Coronary artery (tissue), 2 donors: ENCODE measurements at regions not wholly inside any gene's neighbourhood (a gene's known extent, or its start where the extent isn't known, plus 50 kb on each side); places are given as distances from the start of the nearest gene placed in this dataset.

Experiments
- DNase-seq: peaks from one replicate; pipeline ENCODE4 v3.0.0-alpha.2; 2017; ENCODE audit warnings: low spot score
- H3K27ac ChIP-seq, 2 donors: fragments of 200-600 bp; sonication (generic); one replicate each; pipeline ENCODE4 v1.5.1; 2016 to 2019
- H3K4me3 ChIP-seq: fragments of 200-600 bp; sonication (generic); 2 replicates; pipeline ENCODE4 v1.5.1; 2016; ENCODE audit warnings: mild to moderate bottlenecking, moderate library complexity
- TF ChIP-seq, protein P1 (sequence below): fragments of 200-600 bp; sonication (generic); IDR thresholded peaks from one replicate; pipeline ENCODE4 v1.5.1; 2019; ENCODE audit warnings: antibody characterized with exemption

DNA sequence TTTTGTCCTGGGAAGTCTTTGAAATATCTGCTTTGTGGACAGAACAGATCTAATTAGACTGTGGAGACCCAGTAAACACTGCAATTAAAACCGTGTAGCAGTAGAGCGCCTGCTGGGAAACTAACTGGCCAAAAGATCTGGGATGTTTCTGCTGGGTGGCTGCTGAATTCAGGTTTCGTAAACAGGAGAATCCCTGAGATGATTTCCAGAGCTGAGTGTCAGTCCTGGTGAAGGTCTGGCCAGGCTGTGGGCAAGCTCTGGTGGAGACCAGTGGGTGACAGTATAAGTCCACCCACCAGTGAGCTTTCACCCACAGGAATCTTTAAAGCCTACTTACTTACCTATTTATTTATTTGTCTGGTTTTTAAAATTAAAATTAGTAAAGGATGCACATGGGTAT lies 257.2 kb downstream of the IRF8 start:
- TF ChIP-seq, protein P1, sequence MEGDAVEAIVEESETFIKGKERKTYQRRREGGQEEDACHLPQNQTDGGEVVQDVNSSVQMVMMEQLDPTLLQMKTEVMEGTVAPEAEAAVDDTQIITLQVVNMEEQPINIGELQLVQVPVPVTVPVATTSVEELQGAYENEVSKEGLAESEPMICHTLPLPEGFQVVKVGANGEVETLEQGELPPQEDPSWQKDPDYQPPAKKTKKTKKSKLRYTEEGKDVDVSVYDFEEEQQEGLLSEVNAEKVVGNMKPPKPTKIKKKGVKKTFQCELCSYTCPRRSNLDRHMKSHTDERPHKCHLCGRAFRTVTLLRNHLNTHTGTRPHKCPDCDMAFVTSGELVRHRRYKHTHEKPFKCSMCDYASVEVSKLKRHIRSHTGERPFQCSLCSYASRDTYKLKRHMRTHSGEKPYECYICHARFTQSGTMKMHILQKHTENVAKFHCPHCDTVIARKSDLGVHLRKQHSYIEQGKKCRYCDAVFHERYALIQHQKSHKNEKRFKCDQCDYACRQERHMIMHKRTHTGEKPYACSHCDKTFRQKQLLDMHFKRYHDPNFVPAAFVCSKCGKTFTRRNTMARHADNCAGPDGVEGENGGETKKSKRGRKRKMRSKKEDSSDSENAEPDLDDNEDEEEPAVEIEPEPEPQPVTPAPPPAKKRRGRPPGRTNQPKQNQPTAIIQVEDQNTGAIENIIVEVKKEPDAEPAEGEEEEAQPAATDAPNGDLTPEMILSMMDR: no peak
- no peak overlapping the region for H3K27ac ChIP-seq
- no peak overlapping the region for H3K4me3 ChIP-seq
- no peak for DNase-seq

DNA sequence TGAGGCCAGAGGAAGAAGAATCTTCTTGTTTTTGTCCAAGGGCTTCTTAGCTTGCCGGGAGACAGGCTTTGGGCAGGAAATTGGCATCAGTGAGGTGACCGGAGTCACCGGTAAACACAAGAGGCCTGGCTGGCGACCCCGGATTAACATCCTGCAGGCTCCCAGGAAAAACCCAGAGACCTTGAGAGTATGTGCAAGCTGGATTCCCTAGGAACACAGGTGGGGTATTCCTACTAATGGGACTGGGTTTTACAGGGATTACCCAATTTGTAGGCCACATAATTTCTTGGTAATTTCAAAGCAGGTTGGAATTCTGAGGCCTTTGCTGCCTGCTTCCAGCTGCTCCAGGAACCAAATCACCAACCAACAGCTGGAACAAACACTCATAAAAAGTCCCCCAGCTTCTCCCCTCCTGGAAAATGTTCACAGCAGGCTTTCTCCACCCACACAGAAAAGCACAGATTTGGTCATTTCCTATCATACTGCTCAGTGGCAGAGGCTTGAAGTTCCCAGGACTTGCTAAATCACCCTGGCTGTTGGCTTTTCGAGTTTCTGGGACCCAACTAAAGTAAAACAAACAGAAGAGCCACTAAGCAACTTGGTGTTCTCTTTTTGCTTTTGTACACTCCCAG lies 258.8 kb downstream of the IRF8 start:
- H3K27ac ChIP-seq: no peak overlapping the region
- no peak for DNase-seq

DNA sequence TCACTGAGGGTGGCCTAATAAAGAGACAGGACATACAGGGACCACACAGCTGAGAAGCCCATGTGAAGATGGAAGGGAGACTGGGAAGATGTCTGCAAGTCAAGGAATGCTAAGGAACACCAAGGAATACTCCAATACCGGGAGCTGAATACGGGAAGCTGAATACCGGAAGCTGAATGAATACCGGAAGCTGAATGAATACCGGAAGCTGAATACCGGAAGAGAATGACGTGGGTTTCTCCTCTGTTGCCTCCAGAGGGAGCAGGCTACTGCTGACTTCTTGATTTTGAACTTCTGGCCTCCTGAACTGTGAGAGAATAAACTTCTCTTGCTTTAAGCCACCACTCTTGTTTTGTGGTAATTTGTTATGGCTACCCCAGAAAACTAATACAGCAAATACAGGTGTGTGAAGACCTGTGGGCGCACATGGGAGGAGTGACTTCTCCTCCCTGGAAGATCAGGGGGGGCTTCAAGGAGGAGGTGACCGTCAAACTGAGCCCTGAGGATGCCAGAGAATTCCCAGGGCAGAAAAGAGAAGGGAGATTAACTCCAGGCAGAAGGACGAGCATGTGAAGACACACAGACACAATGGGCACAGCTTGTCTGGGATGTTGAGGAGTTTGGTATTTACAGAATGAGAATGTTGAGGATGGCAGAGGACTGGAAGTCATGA lies 259.9 kb downstream of the IRF8 start:
- H3K27ac ChIP-seq: no peak overlapping the region
- no peak for DNase-seq
- H3K4me3 ChIP-seq: no peak overlapping the region
- TF ChIP-seq, protein P1: no peak

More for the DNA sequence above, 258.8 kb downstream of the IRF8 start:
- H3K4me3 ChIP-seq: no peak overlapping the region
- TF ChIP-seq, protein P1: no peak

DNA sequence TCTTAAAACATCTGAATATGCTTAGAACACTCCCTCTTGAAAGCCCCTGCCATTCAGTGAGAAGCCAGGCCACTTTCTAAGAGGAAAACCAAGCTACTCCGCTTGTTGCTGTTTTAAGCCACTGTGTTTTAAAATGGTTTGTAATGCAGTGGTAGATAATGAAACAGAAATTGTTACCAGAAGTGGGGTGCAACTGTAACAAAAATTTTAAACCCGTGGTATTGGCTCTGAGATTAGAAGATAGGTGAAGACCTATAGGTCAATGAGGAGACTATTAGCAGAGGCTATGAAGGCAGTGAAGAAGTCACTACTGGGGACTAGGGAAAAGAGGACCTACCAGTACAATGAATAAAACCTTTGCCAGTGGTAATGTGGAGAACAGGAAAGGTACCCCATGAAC lies 266.5 kb downstream of the IRF8 start:
- H3K4me3 ChIP-seq: no peak overlapping the region
- no peak for DNase-seq
- H3K27ac ChIP-seq: no peak overlapping the region
- TF ChIP-seq, protein P1: no peak

DNA sequence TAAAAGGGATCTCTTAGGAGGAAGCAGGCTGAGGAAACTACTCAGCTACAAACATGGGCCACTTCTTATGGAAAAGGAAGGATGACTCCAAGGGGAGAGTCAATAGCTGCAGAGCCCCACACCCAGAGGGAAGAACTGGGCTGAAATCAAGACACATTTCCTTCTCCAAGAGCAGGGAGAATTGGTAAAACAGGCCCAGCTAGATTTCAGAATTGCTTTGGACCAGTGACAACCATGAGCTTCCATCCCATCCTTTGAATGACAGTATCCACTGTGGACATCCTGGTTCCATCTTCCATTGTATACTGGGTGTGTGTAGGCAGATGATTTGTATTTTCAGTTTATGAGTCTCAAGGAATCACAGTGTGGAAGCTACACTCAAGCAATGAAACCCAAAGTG lies 267.5 kb downstream of the IRF8 start:
- DNase-seq: no peak
- H3K27ac ChIP-seq: no peak overlapping the region
- TF ChIP-seq, protein P1: no peak
- H3K4me3 ChIP-seq: no peak overlapping the region

DNA sequence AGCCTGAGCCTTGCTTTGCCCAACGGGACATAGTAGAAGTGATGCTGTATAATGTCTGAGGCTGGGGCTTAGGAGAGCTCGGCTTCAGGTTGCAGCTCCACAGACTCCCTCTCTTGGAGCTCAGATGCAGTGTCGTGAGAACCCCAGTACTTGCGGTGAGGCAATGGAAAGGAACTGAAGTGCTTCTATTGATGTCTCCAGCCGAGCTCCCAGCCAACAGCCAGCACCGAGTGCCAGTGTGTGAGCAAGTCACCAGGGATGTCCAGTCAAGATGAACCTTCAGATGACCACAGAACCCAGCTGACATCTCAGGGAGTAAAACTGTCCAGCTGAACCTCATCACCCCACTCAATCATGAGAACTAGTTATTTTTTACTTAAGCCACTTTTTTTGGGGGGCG lies 268.1 kb downstream of the IRF8 start:
- H3K4me3 ChIP-seq: no peak overlapping the region
- no peak overlapping the region for H3K27ac ChIP-seq
- TF ChIP-seq, protein P1: no peak
- DNase-seq: no peak

DNA sequence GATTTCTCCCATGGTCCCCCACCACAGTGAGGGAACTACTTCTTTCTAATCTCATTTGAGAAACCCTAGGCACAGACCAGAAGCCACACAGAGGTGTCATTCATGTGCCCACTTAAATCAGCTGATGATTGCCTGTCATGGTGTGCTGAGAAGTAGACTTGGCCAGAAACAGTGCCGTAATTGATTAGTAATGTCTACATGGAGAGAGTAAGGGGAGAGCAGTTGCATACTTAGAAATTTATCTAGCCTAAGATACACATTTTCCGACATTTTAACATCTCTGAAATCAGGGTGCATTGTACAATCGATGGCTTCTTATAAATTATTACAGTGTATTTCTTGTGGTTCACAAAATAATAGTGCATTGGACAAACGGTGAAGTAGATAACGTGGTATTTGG lies 271.8 kb downstream of the IRF8 start:
- DNase-seq: no peak
- H3K4me3 ChIP-seq: no peak overlapping the region
- TF ChIP-seq, protein P1: no peak
- H3K27ac ChIP-seq: no peak overlapping the region
